CD4-positive, alpha-beta T cell treated with Interleukin-21 for 1 hour (primary cell): ENCODE measurements at regions not wholly inside any gene's neighbourhood (a gene's known extent, or its start where the extent isn't known, plus 50 kb on each side); places are given as distances from the start of the nearest gene placed in this dataset.
"Not testable (repeated sequence)": the region's sequence is repeated elsewhere in the genome, so short reads cannot be mapped to it uniquely, and the experiment has no call there.

Experiments
- DNase-seq: peaks from one replicate; pipeline ENCODE4 v3.0.0-alpha.2; 2020

GRCh38 chr2:12484536-12485115 is 232.1 kb upstream of the TRIB2 start:
- no peak for DNase-seq

- no peak for DNase-seq
Observed at GRCh38 chr2:12486205-12487118, 230.3 kb upstream of the TRIB2 start.

- no peak for DNase-seq
Observed at GRCh38 chr2:12487253-12488004, 229.3 kb upstream of the TRIB2 start.

GRCh38 chr2:12488352-12489318 is 228.1 kb upstream of the TRIB2 start:
- DNase-seq, result peak; percentile 61

- no peak for DNase-seq
Observed at GRCh38 chr2:12490641-12491040, 226.1 kb upstream of the TRIB2 start.

DNA sequence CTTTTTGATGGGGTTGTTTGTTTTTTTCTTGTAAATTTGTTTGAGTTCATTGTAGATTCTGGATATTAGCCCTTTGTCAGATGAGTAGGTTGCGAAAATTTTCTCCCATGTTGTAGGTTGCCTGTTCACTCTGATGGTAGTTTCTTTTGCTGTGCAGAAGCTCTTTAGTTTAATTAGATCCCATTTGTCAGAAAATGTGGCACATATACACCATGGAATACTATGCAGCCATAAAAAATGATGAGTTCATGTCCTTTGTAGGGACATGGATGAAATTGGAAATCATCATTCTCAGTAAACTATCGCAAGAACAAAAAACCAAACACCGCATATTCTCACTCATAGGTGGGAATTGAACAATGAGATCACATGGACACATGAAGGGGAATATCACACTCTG is 224.4 kb upstream of the TRIB2 start:
- DNase-seq, result not testable (repeated sequence)

GRCh38 chr2:12493031-12493513 is 223.7 kb upstream of the TRIB2 start:
- peak; percentile 30 for DNase-seq

- no peak for DNase-seq
Observed at GRCh38 chr2:12495247-12495868, 221.4 kb upstream of the TRIB2 start.

GRCh38 chr2:12498286-12498685 is 218.4 kb upstream of the TRIB2 start:
- DNase-seq, result no peak

GRCh38 chr2:12498704-12499103 is 218.0 kb upstream of the TRIB2 start:
- DNase-seq, result no peak

DNA sequence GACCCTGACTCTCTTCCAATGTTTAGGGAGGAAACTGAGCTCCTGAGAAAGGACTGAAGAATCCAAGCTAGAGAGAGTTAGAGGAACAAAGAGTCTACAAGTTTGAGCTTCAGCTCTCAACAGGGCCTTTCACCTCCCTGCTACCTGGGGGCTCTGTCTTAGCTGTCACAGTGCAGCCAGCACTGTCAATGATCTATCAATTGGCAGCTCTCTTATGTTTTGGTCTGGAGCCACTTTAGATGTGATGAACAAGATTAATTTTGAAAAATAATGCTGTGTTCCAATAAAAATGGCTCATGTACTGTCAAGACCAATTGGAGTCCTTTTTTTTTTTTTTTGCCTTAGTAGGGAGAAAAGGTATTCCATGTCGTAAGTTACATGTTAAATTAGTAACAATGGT is 215.8 kb upstream of the TRIB2 start:
- no peak for DNase-seq

- peak; percentile 69 for DNase-seq
Observed at GRCh38 chr2:12501469-12502158, 215.1 kb upstream of the TRIB2 start.

DNA sequence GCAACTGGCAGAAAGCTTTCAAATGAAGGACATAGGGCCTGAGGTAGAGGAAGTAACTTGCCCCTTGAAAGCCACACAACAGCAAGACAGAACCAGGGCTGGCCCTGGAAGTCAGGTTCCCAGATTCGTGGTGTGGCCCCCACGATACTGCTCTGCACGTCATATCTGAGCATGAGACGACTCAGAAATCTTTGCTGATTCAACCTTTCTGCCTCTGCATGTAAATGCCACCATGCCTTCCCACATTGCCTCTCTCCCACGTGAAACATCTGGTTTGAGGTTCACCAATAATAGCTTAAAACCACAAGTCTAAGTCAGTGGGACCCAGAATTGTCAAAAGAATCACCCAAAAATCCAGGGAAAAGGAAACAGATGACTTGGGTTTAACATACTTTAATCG is 214.0 kb upstream of the TRIB2 start:
- peak; percentile 29 for DNase-seq

- DNase-seq, result no peak
Observed at GRCh38 chr2:12504443-12504842, 212.3 kb upstream of the TRIB2 start.

GRCh38 chr2:12506846-12507245 is 209.9 kb upstream of the TRIB2 start:
- DNase-seq, result no peak

GRCh38 chr2:12507295-12507694 is 209.4 kb upstream of the TRIB2 start:
- peak; percentile 56 for DNase-seq

- no peak for DNase-seq
Observed at GRCh38 chr2:12510070-12510469, 206.7 kb upstream of the TRIB2 start.

DNA sequence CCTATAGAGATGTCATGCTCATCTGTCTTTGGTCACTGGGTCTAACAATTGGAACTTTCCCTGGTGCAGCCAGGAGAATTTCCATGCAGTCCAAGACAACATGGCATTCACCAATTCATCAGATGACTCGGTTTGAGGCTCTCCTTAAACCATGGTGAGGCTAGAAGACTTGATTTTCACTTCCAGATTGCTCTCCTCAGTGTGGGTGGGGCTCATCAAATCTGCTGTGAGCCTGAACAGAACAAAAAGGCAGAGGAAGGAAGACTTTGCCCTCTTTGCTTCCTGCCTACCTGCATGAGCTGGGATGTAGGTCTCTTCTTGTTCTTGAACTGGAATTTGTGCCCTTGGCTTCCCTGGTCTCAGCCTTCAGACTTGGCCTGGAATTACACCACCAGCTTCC is 203.4 kb upstream of the TRIB2 start:
- no peak for DNase-seq

- no peak for DNase-seq
Observed at GRCh38 chr2:12514168-12514567, 202.6 kb upstream of the TRIB2 start.

- peak; percentile 62 for DNase-seq
Observed at GRCh38 chr2:12514631-12515437, 201.9 kb upstream of the TRIB2 start.
